SK-N-MC (cell line): ENCODE measurements at regions not wholly inside any gene's neighbourhood (a gene's known extent, or its start where the extent isn't known, plus 50 kb on each side); places are given as distances from the start of the nearest gene placed in this dataset.

Source experiments
- EZH2 ChIP-seq: fragments of 200-600 bp; sonication (generic); IDR thresholded peaks from one replicate; pipeline ENCODE4 v1.6.1; 2017; ENCODE audit warnings: antibody characterized with exemption
- POLR2AphosphoS5 ChIP-seq: IDR thresholded peaks from 2 replicates; pipeline ENCODE4 v1.6.1; 2012; ENCODE audit warnings: mild to moderate bottlenecking, low read depth, low read length, borderline replicate concordance

GRCh38 chr10:44216073-44216472 lies 168.8 kb downstream of the CXCL12 start:
- TF ChIP-seq POLR2AphosphoS5 = no peak
- no peak for TF ChIP-seq EZH2
